ENCODE measurements at regions not wholly inside any gene's neighbourhood (a gene's known extent, or its start where the extent isn't known, plus 50 kb on each side); places are given as distances from the start of the nearest gene placed in this dataset.

GRCh38 chr21:17667256-17667655 lies 54.6 kb upstream of the BTG3 start:
- H3K4me3 ChIP-seq (ENCODE audit: low read depth, low read length) = no peak overlapping the region
- no peak for TF ChIP-seq CTCF (IDR thresholded peaks at IDR 0.05; ENCODE audit: insufficient read depth, low read depth, low read length)
- no peak for DNase-seq (ENCODE audit: low read depth)
